C4-2B (cell line): ENCODE measurements at regions not wholly inside any gene's neighbourhood (a gene's known extent, or its start where the extent isn't known, plus 50 kb on each side); places are given as distances from the start of the nearest gene placed in this dataset.
A peak's percentile ranks its signal among the peaks of the same experiment; 100 is the strongest.

Experiments
- H3K27ac ChIP-seq: fragments of 450-650 bp; 2 replicates; pipeline ENCODE4 v1.5.1; 2017
- ZFX ChIP-seq: fragments of 450-650 bp; IDR thresholded peaks from 2 replicates; pipeline ENCODE4 v1.6.1; 2017
- TF ChIP-seq, protein P1 (sequence below): fragments of 450-650 bp; conservative IDR thresholded peaks from 2 replicates; pipeline ENCODE4 v1.5.1; 2017; ENCODE audit warnings: mild to moderate bottlenecking

DNA sequence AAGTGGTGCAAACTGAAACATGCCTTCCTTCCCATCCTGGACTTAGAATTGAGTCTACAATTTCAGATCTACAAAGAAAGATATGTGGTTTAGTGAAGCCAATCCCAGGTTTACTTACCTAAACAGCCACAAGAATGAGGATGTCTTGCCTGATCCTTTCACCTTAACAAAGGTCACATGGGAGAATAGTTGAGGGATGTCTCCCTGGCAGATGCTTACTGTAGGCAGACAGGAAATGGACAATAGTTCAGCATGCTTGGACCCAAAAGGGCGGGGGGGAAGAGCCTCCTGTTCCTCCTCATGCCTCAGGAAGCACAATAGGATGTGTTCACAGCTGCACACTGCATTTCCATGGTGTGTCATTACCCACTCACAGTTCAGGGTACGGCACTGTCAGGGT lies 492.7 kb upstream of the USP24 start:
- no peak for TF ChIP-seq ZFX
- no peak overlapping the region for H3K27ac ChIP-seq

DNA sequence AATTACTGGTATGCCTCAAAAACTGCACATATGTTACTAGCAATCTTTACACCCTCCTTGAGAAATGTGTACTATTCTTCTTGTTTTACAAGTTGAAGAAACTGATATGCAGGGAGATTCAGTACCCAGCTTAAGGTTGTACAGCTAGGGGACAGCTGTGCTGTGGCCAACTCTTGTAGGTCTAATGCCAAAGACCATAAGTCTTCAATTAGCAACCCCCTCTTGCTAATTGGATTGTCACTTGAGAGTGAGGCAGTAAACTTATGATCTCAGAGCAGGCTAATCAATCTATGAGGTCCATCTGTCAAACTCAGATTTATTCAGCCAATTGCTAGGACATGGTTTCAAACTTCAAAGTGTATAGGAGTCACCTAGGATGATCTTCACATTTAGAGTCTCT lies 492.0 kb upstream of the USP24 start:
- no peak overlapping the region for H3K27ac ChIP-seq
- TF ChIP-seq, protein P1, sequence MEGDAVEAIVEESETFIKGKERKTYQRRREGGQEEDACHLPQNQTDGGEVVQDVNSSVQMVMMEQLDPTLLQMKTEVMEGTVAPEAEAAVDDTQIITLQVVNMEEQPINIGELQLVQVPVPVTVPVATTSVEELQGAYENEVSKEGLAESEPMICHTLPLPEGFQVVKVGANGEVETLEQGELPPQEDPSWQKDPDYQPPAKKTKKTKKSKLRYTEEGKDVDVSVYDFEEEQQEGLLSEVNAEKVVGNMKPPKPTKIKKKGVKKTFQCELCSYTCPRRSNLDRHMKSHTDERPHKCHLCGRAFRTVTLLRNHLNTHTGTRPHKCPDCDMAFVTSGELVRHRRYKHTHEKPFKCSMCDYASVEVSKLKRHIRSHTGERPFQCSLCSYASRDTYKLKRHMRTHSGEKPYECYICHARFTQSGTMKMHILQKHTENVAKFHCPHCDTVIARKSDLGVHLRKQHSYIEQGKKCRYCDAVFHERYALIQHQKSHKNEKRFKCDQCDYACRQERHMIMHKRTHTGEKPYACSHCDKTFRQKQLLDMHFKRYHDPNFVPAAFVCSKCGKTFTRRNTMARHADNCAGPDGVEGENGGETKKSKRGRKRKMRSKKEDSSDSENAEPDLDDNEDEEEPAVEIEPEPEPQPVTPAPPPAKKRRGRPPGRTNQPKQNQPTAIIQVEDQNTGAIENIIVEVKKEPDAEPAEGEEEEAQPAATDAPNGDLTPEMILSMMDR = no peak
- no peak for TF ChIP-seq ZFX

DNA sequence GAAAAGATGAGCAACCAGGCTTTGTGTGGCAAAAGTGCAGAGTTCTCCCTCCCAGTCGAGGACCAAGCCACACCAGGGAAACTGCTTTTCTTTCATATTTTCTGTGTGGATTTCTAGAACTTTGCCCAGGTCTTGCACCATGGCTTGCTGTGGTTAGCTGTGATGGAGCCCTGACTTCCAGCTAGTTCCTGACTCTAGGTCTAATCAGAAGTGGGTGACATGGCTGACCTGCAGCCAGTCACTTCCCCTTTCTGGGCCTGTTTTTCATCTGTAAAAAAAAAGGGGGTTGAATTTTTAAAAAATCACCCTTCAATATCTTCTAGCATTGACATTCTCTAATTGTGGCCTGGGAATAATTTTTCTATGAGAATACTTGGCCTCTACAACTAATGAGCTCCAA lies 491.2 kb upstream of the USP24 start:
- no peak overlapping the region for H3K27ac ChIP-seq
- TF ChIP-seq, protein P1 = no peak
- TF ChIP-seq ZFX = no peak

DNA sequence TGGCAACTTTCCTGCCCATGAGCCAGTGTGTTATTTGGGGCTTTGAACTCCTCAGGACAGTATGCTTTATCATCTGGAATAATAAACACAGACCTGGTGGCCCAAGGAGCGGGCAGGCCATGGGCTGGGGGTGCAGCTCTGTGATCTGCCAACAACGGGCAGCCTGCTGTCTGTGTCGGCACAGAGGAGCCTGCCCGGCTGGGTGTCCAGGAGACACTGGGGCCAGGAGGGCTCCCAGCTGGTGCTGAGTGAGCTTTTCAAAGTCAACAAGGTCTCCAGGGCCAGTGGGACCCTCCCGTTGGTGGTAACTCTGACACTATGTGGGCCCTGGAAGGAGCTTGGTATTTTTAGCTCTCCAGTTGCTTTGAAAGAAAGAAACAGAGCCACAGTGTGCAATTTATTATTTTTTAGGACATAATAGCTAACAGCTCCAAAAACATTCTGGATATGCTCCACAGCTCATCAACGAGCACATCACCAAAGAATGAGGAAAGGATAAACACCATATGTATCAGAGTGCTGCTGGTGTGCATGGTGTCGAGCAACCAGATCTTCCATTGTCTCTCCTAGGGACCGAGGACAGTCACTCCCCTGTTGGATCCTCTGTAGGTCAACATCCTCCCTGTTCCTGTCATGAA lies 488.7 kb upstream of the USP24 start:
- TF ChIP-seq, protein P1 = no peak
- no peak for TF ChIP-seq ZFX
- no peak overlapping the region for H3K27ac ChIP-seq

DNA sequence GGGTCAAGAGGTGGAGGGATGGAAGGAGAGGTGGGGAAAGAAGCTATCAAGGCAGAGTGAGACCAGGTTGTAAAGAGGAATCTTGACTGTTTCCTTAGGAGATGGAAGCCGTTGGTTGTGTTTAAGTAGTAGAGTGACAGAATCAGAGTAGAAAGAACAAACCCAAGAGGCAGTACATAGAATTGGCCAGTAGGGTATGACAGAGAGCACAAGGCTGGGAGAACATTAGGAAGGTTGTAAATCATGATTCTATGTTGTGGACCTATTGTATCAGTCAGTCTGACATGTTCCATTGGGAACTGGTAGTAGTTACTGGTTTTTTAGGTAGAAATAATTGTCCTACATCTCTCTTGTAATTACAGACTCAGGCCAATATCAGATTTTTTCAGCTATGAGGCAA lies 486.9 kb upstream of the USP24 start:
- H3K27ac ChIP-seq = no peak overlapping the region
- TF ChIP-seq, protein P1 = peak; percentile 90
- no peak for TF ChIP-seq ZFX

DNA sequence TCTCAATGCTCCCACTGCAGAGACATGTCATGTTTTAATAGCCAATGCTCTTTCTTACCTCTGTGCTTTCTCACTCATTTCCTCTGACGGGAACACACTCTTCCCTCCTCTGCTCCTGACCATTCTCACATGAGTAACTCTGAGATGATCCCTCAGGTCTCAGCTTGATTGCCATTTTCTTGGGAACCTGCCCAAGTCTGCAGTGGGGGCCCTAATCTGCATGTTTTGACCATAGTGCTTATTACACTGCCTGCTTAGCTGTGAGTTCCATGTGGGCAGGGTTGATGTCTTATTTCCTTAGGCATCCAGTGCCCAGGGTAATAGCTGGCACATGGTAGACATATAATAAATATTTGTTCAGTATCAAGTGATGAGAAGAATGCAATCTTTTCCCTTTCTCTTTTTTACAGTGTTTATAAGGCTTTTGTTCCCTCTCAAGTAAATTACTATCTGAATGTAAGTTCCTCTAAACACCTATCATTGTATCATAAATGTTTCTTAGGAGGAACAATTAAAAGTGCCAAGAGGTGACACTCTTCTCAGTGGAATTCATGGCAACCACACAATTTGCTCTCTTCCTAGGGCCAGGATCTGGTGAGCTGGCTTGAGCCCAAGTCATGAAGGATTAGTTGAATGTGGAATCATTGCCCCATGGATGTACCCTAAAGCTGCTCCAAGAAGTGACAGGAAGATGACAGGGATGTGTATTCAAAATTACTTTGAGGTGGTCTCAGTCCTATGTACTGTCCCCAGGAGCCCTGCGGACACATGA lies 485.4 kb upstream of the USP24 start:
- H3K27ac ChIP-seq = no peak overlapping the region
- TF ChIP-seq, protein P1 = no peak
- TF ChIP-seq ZFX = no peak

DNA sequence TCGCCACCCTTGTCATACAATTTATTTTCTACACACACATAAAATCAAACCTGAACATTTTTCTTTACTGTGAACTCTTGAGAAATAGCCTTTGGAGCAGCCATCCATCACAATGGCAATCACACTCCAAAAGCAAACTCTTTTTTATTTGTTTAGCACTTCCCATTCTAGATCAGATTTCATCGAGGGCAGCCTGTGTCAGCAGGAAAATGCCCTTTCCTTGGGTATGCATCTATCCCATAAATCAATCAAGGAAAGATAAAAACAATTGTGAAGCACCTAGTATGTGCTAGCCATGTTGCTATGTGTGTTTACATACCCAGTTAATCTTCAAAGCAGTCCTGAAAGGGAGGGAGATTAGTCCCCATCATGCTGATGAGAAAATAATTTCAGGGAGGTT lies 484.1 kb upstream of the USP24 start:
- H3K27ac ChIP-seq = no peak overlapping the region
- no peak for TF ChIP-seq ZFX
- TF ChIP-seq, protein P1 = no peak
